Smooth muscle cell of the brain vasculature (primary cell): ENCODE measurements at regions not wholly inside any gene's neighbourhood (a gene's known extent, or its start where the extent isn't known, plus 50 kb on each side); places are given as distances from the start of the nearest gene placed in this dataset.
"Not testable (repeated sequence)": the region's sequence is repeated elsewhere in the genome, so short reads cannot be mapped to it uniquely, and the experiment has no call there.

ENCODE experiments used
- DNase-seq: peaks from one replicate; pipeline ENCODE4 v3.0.0-alpha.2; 2012; ENCODE audit warnings: low read depth, low spot score

DNA sequence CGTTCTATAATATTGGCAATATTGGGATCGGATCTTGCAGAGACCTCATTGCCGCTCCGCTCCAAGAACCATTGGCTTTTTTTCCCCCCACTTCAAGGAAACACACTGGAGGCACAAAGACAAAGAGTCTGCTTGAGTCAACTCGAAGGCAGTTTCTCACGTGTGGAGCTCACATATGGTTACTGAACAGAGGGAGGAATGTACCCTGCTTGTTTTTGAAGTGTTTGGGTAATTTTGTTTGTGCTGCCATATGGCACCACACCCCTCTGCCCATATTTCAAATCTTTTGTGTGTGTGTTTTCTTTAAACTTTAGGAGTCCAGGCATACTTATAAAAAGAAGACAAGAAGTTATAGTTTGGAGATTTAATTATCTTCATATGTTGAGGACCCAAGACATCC, 595.9 kb downstream of the DTWD2 start:
- DNase-seq: no peak

GRCh38 chr5:118382931-118383330, 605.4 kb downstream of the DTWD2 start:
- DNase-seq: not testable (repeated sequence)

DNA sequence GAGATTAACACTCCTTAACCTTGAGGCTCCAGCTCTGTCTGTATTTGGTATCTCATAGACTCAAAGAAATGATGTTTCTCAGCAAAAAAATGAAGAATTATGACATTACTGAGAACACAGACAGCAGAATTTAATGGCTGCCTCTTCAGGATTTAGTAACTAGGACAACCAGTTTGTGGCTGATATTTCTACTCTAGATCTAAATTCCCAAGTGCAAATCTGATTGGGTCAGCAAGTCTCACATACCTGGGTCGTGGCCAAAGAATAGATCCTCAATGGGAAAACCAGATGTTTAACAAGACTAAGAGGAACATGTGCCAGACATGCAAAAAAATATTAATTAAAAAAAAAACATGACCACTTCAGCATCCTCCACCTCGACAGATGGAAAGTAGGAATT, 608.9 kb downstream of the DTWD2 start:
- no peak for DNase-seq

DNA sequence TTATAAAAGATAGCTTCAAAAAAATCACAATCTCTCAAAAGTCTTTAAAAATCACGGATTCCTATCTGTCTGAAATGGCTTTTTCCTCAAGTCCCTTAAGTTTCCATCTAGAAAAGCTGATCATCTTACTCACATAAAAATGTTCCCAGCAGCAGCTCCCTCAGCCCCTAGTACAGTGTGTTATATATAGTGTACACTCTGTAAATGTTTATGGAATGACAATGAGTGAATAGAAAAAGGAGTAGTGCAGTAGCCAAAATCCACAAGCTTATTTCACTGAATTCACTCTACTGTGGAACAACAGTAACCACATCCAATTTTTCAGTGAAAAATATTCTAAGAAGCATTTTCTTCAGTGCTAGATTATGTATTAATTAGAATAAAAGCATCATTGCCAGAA, 609.4 kb downstream of the DTWD2 start:
- no peak for DNase-seq

- no peak for DNase-seq
Measured at GRCh38 chr5:118377420-118377819, 610.9 kb downstream of the DTWD2 start.

GRCh38 chr5:118371973-118372831, 616.1 kb downstream of the DTWD2 start:
- no peak for DNase-seq

- DNase-seq: no peak
Measured at GRCh38 chr5:118366429-118366828, 621.9 kb downstream of the DTWD2 start.

DNA sequence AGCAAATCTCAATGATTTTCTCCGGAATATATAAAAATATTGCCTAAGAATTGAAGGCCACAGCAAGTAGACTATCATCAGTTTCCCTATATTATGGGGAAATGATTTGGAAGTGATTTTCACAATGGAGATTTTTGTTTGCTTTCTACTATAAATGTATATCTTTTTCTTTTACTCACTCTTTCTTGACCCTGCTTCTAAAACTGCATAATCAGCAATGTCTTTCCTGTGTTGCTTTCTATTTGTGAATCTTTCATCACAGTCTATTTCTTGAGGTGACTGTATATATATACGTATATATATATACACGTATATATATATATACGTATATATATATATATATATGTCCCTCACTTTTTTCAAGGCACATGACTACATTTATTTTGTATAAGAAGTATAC, 622.6 kb downstream of the DTWD2 start:
- no peak for DNase-seq

DNA sequence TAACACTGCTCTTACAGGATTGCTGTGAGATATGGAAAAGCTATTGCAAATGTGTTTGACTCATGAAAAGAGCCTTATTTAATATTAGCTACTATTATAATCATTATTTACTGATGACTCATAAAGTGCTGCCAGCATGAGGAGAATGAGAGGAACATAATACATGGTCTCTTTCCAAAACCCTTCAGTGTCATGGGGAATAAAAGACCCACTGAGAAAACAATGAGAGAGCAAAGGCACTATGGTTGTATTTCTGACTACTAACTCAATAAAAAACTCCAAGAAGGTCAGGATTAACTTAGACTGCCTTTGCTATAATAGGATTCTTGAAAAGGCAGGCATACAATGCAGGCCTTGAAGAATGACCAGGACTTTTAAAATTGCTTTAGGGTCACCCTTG, 633.5 kb downstream of the DTWD2 start:
- DNase-seq: no peak

DNA sequence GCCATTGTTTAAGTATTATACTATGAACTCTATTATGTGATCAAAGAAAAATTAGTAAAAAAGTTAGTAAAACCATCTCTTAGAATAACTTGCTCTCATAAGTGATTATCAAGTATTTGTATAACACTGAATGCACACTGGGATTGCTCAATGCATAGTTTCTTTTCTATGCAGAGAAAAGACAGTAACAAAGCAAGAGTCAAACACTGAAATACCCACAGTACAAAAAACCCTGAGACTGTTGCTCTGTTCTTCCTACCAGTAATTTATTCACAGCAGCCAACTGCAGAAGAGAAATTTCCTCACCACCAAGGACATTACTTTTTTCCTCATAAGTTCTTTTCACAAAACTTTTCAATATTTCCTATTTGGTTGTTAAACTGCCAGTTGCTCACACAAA, 634.4 kb downstream of the DTWD2 start:
- DNase-seq: no peak

GRCh38 chr5:118336468-118336867, 651.9 kb downstream of the DTWD2 start:
- no peak for DNase-seq

GRCh38 chr5:118327389-118327788, 661.0 kb downstream of the DTWD2 start:
- DNase-seq: no peak

DNA sequence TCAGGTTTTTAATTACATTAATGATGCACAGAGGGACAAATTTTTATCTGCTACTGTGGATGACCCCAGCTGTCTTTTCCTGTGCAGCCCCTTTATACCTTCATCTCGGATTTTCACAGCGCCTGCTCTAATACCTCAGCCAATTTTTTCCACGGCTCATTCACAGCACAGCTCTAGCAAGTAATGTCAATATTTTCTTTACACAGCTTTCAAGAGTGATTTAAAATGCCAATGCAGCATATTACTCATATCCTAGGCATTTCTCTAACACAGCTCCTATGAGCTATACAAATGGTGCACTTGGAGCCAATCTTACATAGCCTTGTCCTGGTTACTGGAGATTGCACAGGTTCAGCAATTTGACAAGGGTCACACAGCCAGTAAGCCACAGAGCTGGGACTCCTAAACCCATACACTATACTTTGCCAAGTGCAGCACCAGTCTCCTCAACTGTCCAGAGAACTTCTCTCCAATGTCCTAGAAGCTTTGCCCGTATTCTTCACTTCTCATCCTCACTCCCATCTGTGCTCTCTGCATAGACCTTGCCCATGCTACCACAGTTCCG, 661.8 kb downstream of the DTWD2 start:
- peak; percentile 36 for DNase-seq

DNA sequence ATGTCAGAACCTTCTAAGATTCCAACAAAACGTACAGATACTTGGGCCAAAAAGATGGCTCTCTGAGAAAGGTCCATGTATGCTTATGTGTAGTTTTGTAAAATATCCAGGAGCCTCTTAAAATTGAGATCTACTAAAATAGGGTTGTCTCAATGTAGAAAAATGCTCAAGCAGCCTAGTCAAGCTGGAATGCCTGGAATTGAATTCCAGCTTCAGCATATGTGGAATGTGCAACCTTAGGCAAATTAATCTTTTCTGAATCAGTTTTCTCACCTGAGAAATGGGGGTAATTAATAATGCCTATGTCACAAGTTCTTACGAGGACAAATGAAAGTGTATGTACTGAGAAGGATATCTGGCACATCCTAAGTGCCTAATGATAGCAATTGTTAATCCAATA, 662.4 kb downstream of the DTWD2 start:
- no peak for DNase-seq

DNA sequence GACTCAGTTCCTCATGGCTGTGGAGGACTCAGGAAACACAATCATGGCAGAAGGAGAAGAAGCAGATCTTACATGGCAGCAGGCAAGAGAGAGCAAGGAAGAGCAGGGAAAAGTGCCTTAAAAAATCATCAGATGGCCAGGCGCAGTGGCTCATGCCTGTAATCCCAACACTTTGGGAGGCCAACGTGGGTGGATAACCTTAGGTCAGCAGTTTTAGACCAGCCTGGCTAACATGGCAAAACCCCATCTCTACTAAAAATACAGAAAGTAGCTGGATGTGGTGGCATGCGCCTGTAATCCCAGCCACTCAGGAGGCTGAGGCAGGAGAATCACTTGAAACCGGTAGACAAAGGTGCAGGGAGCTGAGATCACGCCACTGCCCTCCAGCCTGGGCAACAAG, 664.6 kb downstream of the DTWD2 start:
- not testable (repeated sequence) for DNase-seq

DNA sequence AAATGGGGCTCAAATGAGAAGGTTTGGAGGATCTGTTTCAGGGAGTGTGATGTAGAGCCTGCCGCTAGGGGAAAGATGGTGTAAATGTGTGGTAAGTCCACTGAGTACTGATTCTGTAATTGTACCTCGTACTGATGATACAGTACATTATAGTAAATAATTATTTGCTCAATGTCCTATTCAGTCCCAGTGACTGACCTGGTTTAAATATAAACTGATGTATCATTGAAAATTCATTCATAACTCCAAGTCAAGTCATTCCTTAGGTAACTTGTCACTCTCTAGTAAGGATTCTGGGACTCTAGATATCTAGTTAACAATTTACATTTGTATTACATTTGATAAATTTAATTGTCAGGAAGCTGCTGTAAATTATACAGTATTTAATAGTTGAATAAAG, 667.3 kb downstream of the DTWD2 start:
- DNase-seq: no peak

DNA sequence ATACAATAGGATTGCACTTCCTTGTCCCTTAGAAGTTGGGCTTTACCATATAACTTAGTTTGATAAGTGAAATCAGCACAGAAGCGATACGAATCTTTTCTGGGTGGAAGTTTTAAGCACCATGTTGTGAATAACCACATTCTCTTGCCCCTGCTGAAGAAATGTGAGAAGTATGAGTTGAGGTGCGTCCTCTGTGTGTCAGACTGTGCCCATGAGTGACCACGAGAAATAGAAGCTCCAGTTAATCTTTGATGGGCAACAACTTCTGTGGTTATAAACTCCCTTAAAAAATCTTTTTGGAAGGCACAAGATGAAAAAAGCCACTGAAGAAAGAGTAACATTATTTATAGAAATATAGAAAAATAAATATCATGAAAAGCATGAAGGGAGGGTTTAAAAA, 668.2 kb downstream of the DTWD2 start:
- no peak for DNase-seq

- no peak for DNase-seq
Measured at GRCh38 chr5:118314931-118315330, 673.4 kb downstream of the DTWD2 start.

- DNase-seq: no peak
Measured at GRCh38 chr5:118311103-118311819, 677.1 kb downstream of the DTWD2 start.

DNA sequence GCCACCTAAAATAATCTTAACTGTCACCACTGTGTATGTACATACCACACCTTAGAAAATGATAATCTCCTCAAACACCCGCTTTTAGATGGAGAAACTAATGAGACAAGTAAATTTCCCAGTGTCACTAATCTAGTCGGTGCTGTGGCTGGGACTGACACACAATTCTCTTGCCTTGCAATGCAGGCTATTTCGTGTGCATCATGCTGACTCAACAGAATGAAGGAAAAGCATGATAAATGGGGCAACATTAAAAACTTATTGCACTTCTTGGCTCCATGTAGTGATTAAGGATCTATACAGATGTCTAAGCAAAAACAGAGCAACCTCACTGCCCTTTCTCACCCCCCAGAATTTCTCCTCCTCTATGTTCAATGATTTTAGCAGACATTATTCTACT, 677.9 kb downstream of the DTWD2 start:
- DNase-seq: no peak

- no peak for DNase-seq
Measured at GRCh38 chr5:118303296-118303695, 685.1 kb downstream of the DTWD2 start.

DNA sequence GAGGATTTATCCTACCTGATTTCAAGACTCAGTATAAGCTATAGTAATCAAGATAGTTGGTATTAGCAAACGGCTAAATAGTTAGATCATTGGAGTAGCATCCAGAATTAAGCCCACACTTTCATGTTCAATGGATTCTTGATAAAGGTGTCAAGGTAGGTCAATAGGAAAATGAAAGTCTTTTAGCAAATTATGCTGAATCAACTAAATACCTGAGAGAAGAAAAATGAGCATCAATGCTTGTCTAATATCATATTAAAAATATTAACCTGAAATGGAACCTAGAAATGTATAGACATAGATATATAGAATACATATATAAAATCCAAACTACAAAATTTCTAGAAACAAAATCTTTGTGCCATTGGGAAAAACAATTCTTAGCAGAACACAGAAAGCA, 685.6 kb downstream of the DTWD2 start:
- DNase-seq: no peak

GRCh38 chr5:118301696-118302095, 686.7 kb downstream of the DTWD2 start:
- no peak for DNase-seq
